Lung (tissue), 11 donors: ENCODE measurements at regions not wholly inside any gene's neighbourhood (a gene's known extent, or its start where the extent isn't known, plus 50 kb on each side); places are given as distances from the start of the nearest gene placed in this dataset.

Experiments
- ATAC-seq: fragments of 200-7000 bp; cut with Tn5 transposase; one replicate; pipeline ENCODE4 v1.9.1; 2020; ENCODE audit warnings: moderate number of reproducible peaks; ENCODE audit not compliant: insufficient read depth, low FRiP score
- DNase-seq, 3 donors: peaks; one replicate each; pipeline ENCODE4 v3.0.0-alpha.2; 2013 to 2017
- H3K27ac ChIP-seq, 2 donors: one replicate each; pipeline ENCODE4 v1.5.1; 2013; ENCODE audit warnings: mild to moderate bottlenecking in 2 of 2, moderate library complexity in 2 of 2, control low read depth in 1 of 2, inconsistent platforms in 1 of 2, low read depth in 1 of 2, low read length in 1 of 2
- H3K27me3 ChIP-seq, 3 donors: one replicate each; pipeline ENCODE4 v1.5.1; 2013; ENCODE audit warnings: low read length in 2 of 3; ENCODE audit not compliant: control insufficient read depth in 3 of 3, insufficient read depth in 3 of 3
- H3K36me3 ChIP-seq, 4 donors: one replicate each; pipeline ENCODE4 v1.5.1; 2013; ENCODE audit warnings: low read length in 4 of 4, mild to moderate bottlenecking in 1 of 4, moderate library complexity in 1 of 4; ENCODE audit not compliant: control insufficient read depth in 4 of 4, insufficient read depth in 4 of 4
- H3K4me1 ChIP-seq, 5 donors: one replicate each; pipeline ENCODE4 v1.5.1; 2013; ENCODE audit warnings: low read length in 5 of 5, mild to moderate bottlenecking in 2 of 5, moderate library complexity in 1 of 5; ENCODE audit not compliant: control insufficient read depth in 5 of 5, insufficient read depth in 5 of 5
- H3K4me3 ChIP-seq: one replicate; pipeline ENCODE4 v1.5.1; 2013; ENCODE audit warnings: mild to moderate bottlenecking, control low read depth, moderate library complexity
- H3K9ac ChIP-seq, 2 donors: one replicate each; pipeline ENCODE4 v1.5.1; 2013; ENCODE audit warnings: low read length in 2 of 2, control low read depth in 1 of 2; ENCODE audit not compliant: insufficient read depth in 1 of 2
- H3K9me3 ChIP-seq, 4 donors: one replicate each; pipeline ENCODE4 v1.5.1; 2013; ENCODE audit warnings: low read length in 3 of 4, mild to moderate bottlenecking in 1 of 4, moderate library complexity in 1 of 4; ENCODE audit not compliant: control insufficient read depth in 4 of 4, insufficient read depth in 3 of 4
- WGBS, 2 donors: extraction: QIAGEN DNeasy Blood & Tissue Kit; methylation state at CpG; one replicate each; pipeline ENCODE4 v1.1.7; 2013; 5-methylcytosine and 5-hydroxymethylcytosine counted together
- TF ChIP-seq, protein P1 (sequence below): IDR thresholded peaks from 2 replicates; pipeline ENCODE4 v1.5.1; 2012; ENCODE audit warnings: mild to moderate bottlenecking; ENCODE audit errors: control extremely low read depth, extremely low read depth
- donor health status: control.
- donor health status: control.
- donor health status: Bipolar disorder and iron deficiency.
- donor health status: healthy.
- donor health status: DM: yes; HTN: yes; CAD: no.

DNA sequence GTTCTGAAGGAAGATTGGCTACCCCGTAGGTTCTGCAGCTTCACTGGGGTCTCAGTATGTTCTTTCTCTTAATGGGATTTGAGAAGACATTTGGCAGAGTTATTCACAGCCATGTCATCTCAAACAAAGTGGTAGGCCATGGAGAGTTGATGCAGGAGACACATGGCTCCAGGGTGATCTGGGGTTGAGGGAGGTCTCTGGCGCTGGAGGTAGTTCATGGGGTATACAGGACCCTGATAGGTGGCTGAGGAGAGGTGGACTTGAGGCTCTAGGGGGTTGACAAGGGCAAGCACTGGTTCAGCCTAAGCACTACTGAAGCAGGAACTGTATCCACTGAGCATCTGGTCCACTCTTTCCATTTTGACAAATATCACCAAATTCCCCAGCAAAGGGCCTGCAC, 100.4 kb downstream of the C1orf94 start:
- Histone ChIP-seq H3K9me3 (no peaks in the 10 kb centered on the region), H3K27me3 (no peaks in the 10 kb centered on the region), H3K27ac (no peak overlapping the region), H3K4me1 (no peaks in the 10 kb centered on the region), H3K9ac (no peak overlapping the region), H3K36me3 (no peaks in the 10 kb centered on the region), H3K4me3 (no peak overlapping the region)
- ATAC-seq = no peak
- TF ChIP-seq, protein P1, sequence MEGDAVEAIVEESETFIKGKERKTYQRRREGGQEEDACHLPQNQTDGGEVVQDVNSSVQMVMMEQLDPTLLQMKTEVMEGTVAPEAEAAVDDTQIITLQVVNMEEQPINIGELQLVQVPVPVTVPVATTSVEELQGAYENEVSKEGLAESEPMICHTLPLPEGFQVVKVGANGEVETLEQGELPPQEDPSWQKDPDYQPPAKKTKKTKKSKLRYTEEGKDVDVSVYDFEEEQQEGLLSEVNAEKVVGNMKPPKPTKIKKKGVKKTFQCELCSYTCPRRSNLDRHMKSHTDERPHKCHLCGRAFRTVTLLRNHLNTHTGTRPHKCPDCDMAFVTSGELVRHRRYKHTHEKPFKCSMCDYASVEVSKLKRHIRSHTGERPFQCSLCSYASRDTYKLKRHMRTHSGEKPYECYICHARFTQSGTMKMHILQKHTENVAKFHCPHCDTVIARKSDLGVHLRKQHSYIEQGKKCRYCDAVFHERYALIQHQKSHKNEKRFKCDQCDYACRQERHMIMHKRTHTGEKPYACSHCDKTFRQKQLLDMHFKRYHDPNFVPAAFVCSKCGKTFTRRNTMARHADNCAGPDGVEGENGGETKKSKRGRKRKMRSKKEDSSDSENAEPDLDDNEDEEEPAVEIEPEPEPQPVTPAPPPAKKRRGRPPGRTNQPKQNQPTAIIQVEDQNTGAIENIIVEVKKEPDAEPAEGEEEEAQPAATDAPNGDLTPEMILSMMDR = no peak
- WGBS, 2 donors = 79 to 87% methylated on average over 2 of the region's 2 CpGs
- DNase-seq = no peak

- H3K4me1 ChIP-seq = no peaks in the 10 kb centered on the region
- ATAC-seq = no peak
- H3K9me3 ChIP-seq = no peaks in the 10 kb centered on the region
- WGBS, 2 donors = 90 to 94% methylated on average over 4 of the region's 4 CpGs
- DNase-seq = no peak
- TF ChIP-seq, protein P1 = no peak
- no peaks in the 10 kb centered on the region for H3K27me3 ChIP-seq
- H3K36me3 ChIP-seq = no peaks in the 10 kb centered on the region
- no peak overlapping the region for H3K27ac ChIP-seq
- H3K9ac ChIP-seq = no peak overlapping the region
- H3K4me3 ChIP-seq = no peak overlapping the region
Measured at GRCh38 chr1:34278211-34278610, 101.5 kb downstream of the C1orf94 start.

DNA sequence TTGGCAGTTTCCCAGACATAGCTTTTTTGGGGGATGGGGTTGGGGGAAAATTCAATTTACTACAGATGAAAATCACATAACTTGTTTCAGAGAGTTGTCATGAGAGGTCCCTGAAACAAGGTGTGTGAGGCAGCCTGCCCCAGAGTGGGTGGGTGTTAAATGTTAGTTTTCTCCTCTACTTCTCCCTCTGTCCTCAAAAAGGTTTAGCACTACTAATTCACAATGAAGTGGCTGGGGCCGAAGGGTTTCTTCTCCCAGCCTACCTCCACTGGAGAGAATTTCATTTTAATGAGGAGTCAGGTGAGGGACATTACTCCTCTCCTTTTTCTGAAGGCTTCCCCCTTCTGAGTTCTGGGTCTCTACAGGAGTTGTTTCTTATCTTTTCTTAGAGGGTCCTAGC, 103.3 kb downstream of the C1orf94 start:
- no peak for DNase-seq
- Histone ChIP-seq H3K36me3 (no peaks in the 10 kb centered on the region), H3K4me1 (no peaks in the 10 kb centered on the region), H3K27ac (no peak overlapping the region), H3K27me3 (no peaks in the 10 kb centered on the region), H3K9me3 (peaks cover 0 to 1% (median 0%) of the 10 kb centered on the region in 4 donors), H3K9ac (no peak overlapping the region), H3K4me3 (no peak overlapping the region)
- 76 to 84% methylated on average over 1 of the region's 1 CpG for WGBS, 2 donors
- ATAC-seq = no peak
- TF ChIP-seq, protein P1 = no peak

- H3K27ac ChIP-seq = no peak overlapping the region
- no peak overlapping the region for H3K4me3 ChIP-seq
- ATAC-seq = no peak
- H3K36me3 ChIP-seq = no peaks in the 10 kb centered on the region
- WGBS, 2 donors = 81 to 84% methylated on average over 4 of the region's 4 CpGs
- no peaks in the 10 kb centered on the region for H3K4me1 ChIP-seq
- H3K27me3 ChIP-seq = no peaks in the 10 kb centered on the region
- DNase-seq = no peak
- TF ChIP-seq, protein P1 = no peak
- H3K9me3 ChIP-seq = peaks cover 0 to 1% (median 0%) of the 10 kb centered on the region in 4 donors
- no peak overlapping the region for H3K9ac ChIP-seq
Measured at GRCh38 chr1:34280509-34280908, 103.8 kb downstream of the C1orf94 start.
